Stomach (tissue), 8 donors: ENCODE measurements at regions not wholly inside any gene's neighbourhood (a gene's known extent, or its start where the extent isn't known, plus 50 kb on each side); places are given as distances from the start of the nearest gene placed in this dataset.

Experiments
- DNase-seq, 2 donors: peaks; one replicate each; pipeline versions ENCODE4 v3.0.0 to v3.0.0-alpha.2; 2013 to 2019
- H3K27ac ChIP-seq, 5 donors: fragments of 200-600 bp in 4 of 5; sonication (generic) in 4 of 5; one replicate each; pipeline ENCODE4 v1.5.1; 2013 to 2019; ENCODE audit warnings: mild to moderate bottlenecking in 1 of 5, moderate library complexity in 1 of 5
- H3K27me3 ChIP-seq, 3 donors: fragments of 200-600 bp; sonication (generic); one replicate each; pipeline ENCODE4 v1.5.1; 2017 to 2019; ENCODE audit warnings: mixed run types in 1 of 3
- H3K36me3 ChIP-seq, 4 donors: fragments of 200-600 bp; sonication (generic); 1 replicate in 3 of 4; 2 replicates in 1 of 4; pipeline ENCODE4 v1.5.1; 2016 to 2019
- H3K4me1 ChIP-seq, 4 donors: fragments of 200-600 bp; sonication (generic); one replicate each; pipeline ENCODE4 v1.5.1; 2016 to 2019
- H3K4me3 ChIP-seq, 4 donors: fragments of 200-600 bp; sonication (generic) in 3 of 4; one replicate each; pipeline ENCODE4 v1.5.1; 2016 to 2019; ENCODE audit warnings: mild to moderate bottlenecking in 1 of 4
- H3K9me3 ChIP-seq, 4 donors: fragments of 200-600 bp; sonication (generic); one replicate each; pipeline ENCODE4 v1.5.1; 2016 to 2019
- CTCF ChIP-seq, 7 experiments: fragments of 450-650 bp in 4 of 7; fragments of 200-600 bp in 3 of 7; sonication (generic) in 3 of 7; IDR thresholded peaks; one replicate each; pipeline ENCODE4 v1.5.1; 2016 to 2019; ENCODE audit warnings: antibody characterized with exemption in 7 of 7, control low read depth in 2 of 7, mild to moderate bottlenecking in 1 of 7
- EP300 ChIP-seq: sonication (generic); formaldehyde crosslinking; IDR thresholded peaks from one replicate; pipeline ENCODE4 v1.6.1; 2017; ENCODE audit warnings: antibody characterized with exemption
- POLR2A ChIP-seq, 4 donors: fragments of 450-650 bp; IDR thresholded peaks; one replicate each; pipeline ENCODE4 v1.6.1; 2016; ENCODE audit warnings: antibody characterized with exemption in 4 of 4, control low read depth in 2 of 4, mild to moderate bottlenecking in 1 of 4, moderate library complexity in 1 of 4
- POLR2AphosphoS5 ChIP-seq, 3 donors: sonication (generic); formaldehyde crosslinking; IDR thresholded peaks; one replicate each; pipeline ENCODE4 v1.6.1; 2016; ENCODE audit warnings: antibody characterized with exemption in 3 of 3
- WGBS, 5 donors: extraction: QIAGEN DNeasy Blood & Tissue Kit in 3 of 5; methylation state at CpG; one replicate each; pipeline versions ENCODE4 v1.1.5 to v1.1.7; 2013 to 2018; 5-methylcytosine and 5-hydroxymethylcytosine counted together
- intact Hi-C: fragments of 100-400 bp; cut with DNase I; formaldehyde crosslinking; loops from one replicate; pipeline ENCODE4 v1.15.1; 2023; ENCODE audit warnings: low total_unique reads
- donor health status: healthy with polysubstance abuse.
- donor health status: Bipolar disorder and iron deficiency.
- donor health status: healthy.

GRCh38 chr9:84054341-84055010 is 73.9 kb downstream of the RMI1 start:
- H3K27ac ChIP-seq = no peak overlapping the region
- H3K9me3 ChIP-seq = no peaks in the 10 kb centered on the region
- WGBS, 5 donors = 69 to 73% (median 70%) methylated on average over 7 of the region's 7 CpGs
- TF ChIP-seq EP300 = no peak
- TF ChIP-seq CTCF (IDR thresholded peaks at IDR 0.05) = no peak
- no peak for TF ChIP-seq POLR2AphosphoS5 (IDR thresholded peaks at IDR 0.05)
- no peak for TF ChIP-seq POLR2A (IDR thresholded peaks at IDR 0.05)
- H3K36me3 ChIP-seq = no peaks in the 10 kb centered on the region
- intact Hi-C loops = no loop called here
- no peak for DNase-seq
- no peak overlapping the region for H3K4me3 ChIP-seq
- H3K27me3 ChIP-seq = no peaks in the 10 kb centered on the region
- H3K4me1 ChIP-seq = no peaks in the 10 kb centered on the region

- no peaks in the 10 kb centered on the region for H3K27me3 ChIP-seq
- peaks cover 3 to 15% (median 7%) of the 10 kb centered on the region in 4 donors for H3K4me1 ChIP-seq
- H3K9me3 ChIP-seq = no peaks in the 10 kb centered on the region
- no peak overlapping the region for H3K4me3 ChIP-seq
- H3K27ac ChIP-seq = no peak overlapping the region
- 80 to 93% (median 91%) methylated on average over 4 of the region's 4 CpGs for WGBS, 5 donors
- no peak for DNase-seq
- TF ChIP-seq POLR2A (IDR thresholded peaks at IDR 0.05) (no peak), POLR2AphosphoS5 (IDR thresholded peaks at IDR 0.05) (no peak)
- intact Hi-C loops = no loop called here
- H3K36me3 ChIP-seq = no peaks in the 10 kb centered on the region
Measured at GRCh38 chr9:84057662-84058061, 77.1 kb downstream of the RMI1 start.

- Histone ChIP-seq H3K4me1 (peaks cover 3 to 15% (median 9%) of the 10 kb centered on the region in 4 donors), H3K4me3 (no peak overlapping the region), H3K27me3 (no peaks in the 10 kb centered on the region), H3K36me3 (no peaks in the 10 kb centered on the region), H3K27ac (no peak overlapping the region), H3K9me3 (no peaks in the 10 kb centered on the region)
- intact Hi-C loops = no loop called here
- 75 to 95% (median 79%) methylated on average over 1 of the region's 1 CpG for WGBS, 5 donors
- TF ChIP-seq CTCF (IDR thresholded peaks at IDR 0.05) = no peak
- no peak for TF ChIP-seq EP300
- no peak for TF ChIP-seq POLR2A (IDR thresholded peaks at IDR 0.05)
- no peak for TF ChIP-seq POLR2AphosphoS5 (IDR thresholded peaks at IDR 0.05)
- DNase-seq = no peak
Measured at GRCh38 chr9:84059936-84060335, 79.3 kb downstream of the RMI1 start.

- 21 to 43% (median 37%) methylated on average over 5 of the region's 5 CpGs for WGBS, 5 donors
- H3K27ac ChIP-seq = peak overlapping the region in 3 of 5 donors; percentile 15 to 74 (median 28)
- intact Hi-C loops = no loop called here
Measured at GRCh38 chr9:84061613-84062193, 81.1 kb downstream of the RMI1 start.

More at GRCh38 chr9:84061613-84062193, 81.1 kb downstream of the RMI1 start:
- Histone ChIP-seq H3K9me3 (no peaks in the 10 kb centered on the region), H3K36me3 (no peaks in the 10 kb centered on the region), H3K4me1 (peaks cover 3 to 15% (median 9%) of the 10 kb centered on the region in 4 donors), H3K4me3 (no peak overlapping the region), H3K27me3 (no peaks in the 10 kb centered on the region)
- TF ChIP-seq CTCF (IDR thresholded peaks at IDR 0.05) (no peak), POLR2A (IDR thresholded peaks at IDR 0.05) (no peak), POLR2AphosphoS5 (IDR thresholded peaks at IDR 0.05) (no peak), EP300 (no peak)
- DNase-seq = peak in 1 of 2 donors; percentile 7
